ENCODE measurements at regions not wholly inside any gene's neighbourhood (a gene's known extent, or its start where the extent isn't known, plus 50 kb on each side); places are given as distances from the start of the nearest gene placed in this dataset.

DNA sequence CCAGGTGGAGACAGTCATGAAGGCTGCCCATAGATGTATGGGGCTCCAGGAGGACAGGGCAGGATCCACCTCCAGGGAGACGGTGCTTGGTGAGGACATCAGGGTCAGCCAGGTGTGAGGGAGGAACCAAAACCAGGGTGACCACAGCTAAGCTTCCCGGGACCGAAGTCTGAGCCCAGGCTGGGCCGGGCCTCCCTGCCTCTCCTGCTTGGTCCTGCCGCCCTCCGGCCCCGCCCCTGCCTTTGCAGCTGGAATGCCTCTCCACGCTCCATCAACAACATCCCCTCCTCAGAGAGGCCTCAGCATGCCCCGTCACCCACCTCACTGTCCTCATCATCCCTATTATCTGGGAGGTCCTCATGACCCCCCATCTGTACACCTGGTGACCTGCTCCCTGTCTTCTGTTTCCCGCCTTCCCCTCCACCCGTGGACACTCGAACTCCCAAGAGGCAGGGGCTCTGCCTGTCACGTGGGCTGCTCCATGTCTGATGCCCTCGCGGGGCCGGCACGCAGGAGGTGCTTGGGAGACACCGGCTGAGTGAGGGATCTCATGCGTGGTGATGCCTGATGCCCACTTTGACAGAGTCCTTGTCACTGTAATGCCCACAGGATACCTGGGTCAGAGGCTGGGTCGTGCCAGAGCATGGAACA is 59.4 kb downstream of the RTL6 start:
- no peaks in the 10 kb centered on the region for H3K9me3 ChIP-seq (ENCODE audit: control insufficient read depth, insufficient read depth, low read depth, low read length)
- no peaks in the 10 kb centered on the region for H3K36me3 ChIP-seq (ENCODE audit: control insufficient read depth in 2 of 2, insufficient read depth in 1 of 2, low read length in 2 of 2)
- ChIA-PET POLR2A (no interaction called here), CTCF (no interaction called here)
- H3K4me3 ChIP-seq (ENCODE audit: low read depth, low read length): no peak overlapping the region
- H3K27ac ChIP-seq (ENCODE audit: extremely low read depth, low read depth, low read length): no peak overlapping the region
- no peaks in the 10 kb centered on the region for H3K4me1 ChIP-seq (ENCODE audit: control insufficient read depth, insufficient read depth, low read length)
- TF ChIP-seq SP3 (tag by site-specific recombination; IDR thresholded peaks at IDR 0.05) (no peak), ZNF202 (tag by site-specific recombination; IDR thresholded peaks at IDR 0.05; ENCODE audit: borderline replicate concordance) (no peak), ZNF558 (tag by site-specific recombination; IDR thresholded peaks at IDR 0.05) (no peak), ZNF514 (tag by site-specific recombination; IDR thresholded peaks at IDR 0.05) (no peak), ZNF664 (tag by site-specific recombination; IDR thresholded peaks at IDR 0.05) (no peak), EGR2 (tag by site-specific recombination; IDR thresholded peaks at IDR 0.05; ENCODE audit: low read depth) (no peak), ZBTB7A (tag by site-specific recombination; IDR thresholded peaks at IDR 0.05; ENCODE audit: low read depth) (no peak)
- TF ChIP-seq, protein P1, sequence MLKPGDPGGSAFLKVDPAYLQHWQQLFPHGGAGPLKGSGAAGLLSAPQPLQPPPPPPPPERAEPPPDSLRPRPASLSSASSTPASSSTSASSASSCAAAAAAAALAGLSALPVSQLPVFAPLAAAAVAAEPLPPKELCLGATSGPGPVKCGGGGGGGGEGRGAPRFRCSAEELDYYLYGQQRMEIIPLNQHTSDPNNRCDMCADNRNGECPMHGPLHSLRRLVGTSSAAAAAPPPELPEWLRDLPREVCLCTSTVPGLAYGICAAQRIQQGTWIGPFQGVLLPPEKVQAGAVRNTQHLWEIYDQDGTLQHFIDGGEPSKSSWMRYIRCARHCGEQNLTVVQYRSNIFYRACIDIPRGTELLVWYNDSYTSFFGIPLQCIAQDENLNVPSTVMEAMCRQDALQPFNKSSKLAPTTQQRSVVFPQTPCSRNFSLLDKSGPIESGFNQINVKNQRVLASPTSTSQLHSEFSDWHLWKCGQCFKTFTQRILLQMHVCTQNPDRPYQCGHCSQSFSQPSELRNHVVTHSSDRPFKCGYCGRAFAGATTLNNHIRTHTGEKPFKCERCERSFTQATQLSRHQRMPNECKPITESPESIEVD (tag by site-specific recombination; IDR thresholded peaks at IDR 0.05): no peak
- TF ChIP-seq, protein P2, sequence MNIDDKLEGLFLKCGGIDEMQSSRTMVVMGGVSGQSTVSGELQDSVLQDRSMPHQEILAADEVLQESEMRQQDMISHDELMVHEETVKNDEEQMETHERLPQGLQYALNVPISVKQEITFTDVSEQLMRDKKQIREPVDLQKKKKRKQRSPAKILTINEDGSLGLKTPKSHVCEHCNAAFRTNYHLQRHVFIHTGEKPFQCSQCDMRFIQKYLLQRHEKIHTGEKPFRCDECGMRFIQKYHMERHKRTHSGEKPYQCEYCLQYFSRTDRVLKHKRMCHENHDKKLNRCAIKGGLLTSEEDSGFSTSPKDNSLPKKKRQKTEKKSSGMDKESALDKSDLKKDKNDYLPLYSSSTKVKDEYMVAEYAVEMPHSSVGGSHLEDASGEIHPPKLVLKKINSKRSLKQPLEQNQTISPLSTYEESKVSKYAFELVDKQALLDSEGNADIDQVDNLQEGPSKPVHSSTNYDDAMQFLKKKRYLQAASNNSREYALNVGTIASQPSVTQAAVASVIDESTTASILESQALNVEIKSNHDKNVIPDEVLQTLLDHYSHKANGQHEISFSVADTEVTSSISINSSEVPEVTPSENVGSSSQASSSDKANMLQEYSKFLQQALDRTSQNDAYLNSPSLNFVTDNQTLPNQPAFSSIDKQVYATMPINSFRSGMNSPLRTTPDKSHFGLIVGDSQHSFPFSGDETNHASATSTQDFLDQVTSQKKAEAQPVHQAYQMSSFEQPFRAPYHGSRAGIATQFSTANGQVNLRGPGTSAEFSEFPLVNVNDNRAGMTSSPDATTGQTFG (tag by site-specific recombination; IDR thresholded peaks at IDR 0.05; ENCODE audit: borderline replicate concordance): no peak
- TF ChIP-seq, protein P3, sequence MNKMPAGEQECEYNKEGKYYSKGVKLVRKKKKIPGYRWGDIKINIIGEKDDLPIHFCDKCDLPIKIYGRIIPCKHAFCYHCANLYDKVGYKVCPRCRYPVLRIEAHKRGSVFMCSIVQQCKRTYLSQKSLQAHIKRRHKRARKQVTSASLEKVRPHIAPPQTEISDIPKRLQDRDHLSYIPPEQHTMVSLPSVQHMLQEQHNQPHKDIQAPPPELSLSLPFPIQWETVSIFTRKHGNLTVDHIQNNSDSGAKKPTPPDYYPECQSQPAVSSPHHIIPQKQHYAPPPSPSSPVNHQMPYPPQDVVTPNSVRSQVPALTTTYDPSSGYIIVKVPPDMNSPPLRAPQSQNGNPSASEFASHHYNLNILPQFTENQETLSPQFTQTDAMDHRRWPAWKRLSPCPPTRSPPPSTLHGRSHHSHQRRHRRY (tag by site-specific recombination; IDR thresholded peaks at IDR 0.05): no peak

DNA sequence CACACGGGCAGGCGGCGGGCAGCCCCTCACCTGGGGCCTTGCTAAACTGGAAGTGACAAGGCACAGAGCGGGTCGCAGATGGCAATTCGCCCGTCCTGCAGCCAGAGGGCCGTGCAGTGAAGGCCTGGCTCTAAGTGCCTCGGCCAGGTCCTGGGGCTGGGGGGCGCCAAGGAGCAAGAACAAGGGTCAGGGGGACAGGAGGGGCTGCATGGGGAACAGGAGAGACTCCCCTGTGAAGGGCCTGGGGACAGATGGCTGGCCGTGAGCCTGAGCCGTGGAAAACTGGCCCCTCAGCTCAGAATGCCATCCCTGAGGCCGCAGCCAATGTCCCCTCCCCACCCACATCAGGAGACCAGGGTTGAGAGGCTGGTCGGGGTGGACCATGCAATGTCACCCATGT is 60.0 kb downstream of the RTL6 start:
- Histone ChIP-seq H3K4me3 (ENCODE audit: low read depth, low read length) (no peak overlapping the region), H3K9me3 (ENCODE audit: control insufficient read depth, insufficient read depth, low read depth, low read length) (no peaks in the 10 kb centered on the region), H3K4me1 (ENCODE audit: control insufficient read depth, insufficient read depth, low read length) (no peaks in the 10 kb centered on the region), H3K36me3 (ENCODE audit: control insufficient read depth in 2 of 2, insufficient read depth in 1 of 2, low read length in 2 of 2) (no peaks in the 10 kb centered on the region), H3K27ac (ENCODE audit: extremely low read depth, low read depth, low read length) (no peak overlapping the region)
- no peak for TF ChIP-seq ZNF138 (tag by site-specific recombination; IDR thresholded peaks at IDR 0.05; ENCODE audit: borderline replicate concordance)
- no peak for TF ChIP-seq ZNF433 (tag by site-specific recombination; IDR thresholded peaks at IDR 0.05; ENCODE audit: low read depth)
- TF ChIP-seq, protein P4, sequence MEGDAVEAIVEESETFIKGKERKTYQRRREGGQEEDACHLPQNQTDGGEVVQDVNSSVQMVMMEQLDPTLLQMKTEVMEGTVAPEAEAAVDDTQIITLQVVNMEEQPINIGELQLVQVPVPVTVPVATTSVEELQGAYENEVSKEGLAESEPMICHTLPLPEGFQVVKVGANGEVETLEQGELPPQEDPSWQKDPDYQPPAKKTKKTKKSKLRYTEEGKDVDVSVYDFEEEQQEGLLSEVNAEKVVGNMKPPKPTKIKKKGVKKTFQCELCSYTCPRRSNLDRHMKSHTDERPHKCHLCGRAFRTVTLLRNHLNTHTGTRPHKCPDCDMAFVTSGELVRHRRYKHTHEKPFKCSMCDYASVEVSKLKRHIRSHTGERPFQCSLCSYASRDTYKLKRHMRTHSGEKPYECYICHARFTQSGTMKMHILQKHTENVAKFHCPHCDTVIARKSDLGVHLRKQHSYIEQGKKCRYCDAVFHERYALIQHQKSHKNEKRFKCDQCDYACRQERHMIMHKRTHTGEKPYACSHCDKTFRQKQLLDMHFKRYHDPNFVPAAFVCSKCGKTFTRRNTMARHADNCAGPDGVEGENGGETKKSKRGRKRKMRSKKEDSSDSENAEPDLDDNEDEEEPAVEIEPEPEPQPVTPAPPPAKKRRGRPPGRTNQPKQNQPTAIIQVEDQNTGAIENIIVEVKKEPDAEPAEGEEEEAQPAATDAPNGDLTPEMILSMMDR (tag by site-specific recombination; IDR thresholded peaks at IDR 0.05): peak; percentile 29; the same call in 1 of the 2 replicates
- CTCF ChIA-PET: interaction anchor here (0.7 kb wide), 1 partner anchor 55 kb away, joined by 3 read pairs; no protein-coding TSS in a partner anchor
- POLR2A ChIA-PET: no interaction called here
